Activated CD4-positive, alpha-beta T cell treated with anti-CD3 and anti-CD28 coated beads, Interleukin-2, amount 50 U/mL, for 48 hours (primary cell): ENCODE measurements at regions not wholly inside any gene's neighbourhood (a gene's known extent, or its start where the extent isn't known, plus 50 kb on each side); places are given as distances from the start of the nearest gene placed in this dataset.
"Not testable (repeated sequence)": the region's sequence is repeated elsewhere in the genome, so short reads cannot be mapped to it uniquely, and the experiment has no call there.

ENCODE experiments used
- DNase-seq, 2 experiments: peaks; one replicate each; pipeline ENCODE4 v3.0.0-alpha.2; 2020

GRCh38 chr16:16563962-16564361 is 185.0 kb downstream of the NPIPA7 start:
- DNase-seq: not testable (repeated sequence)

- not testable (repeated sequence) for DNase-seq
Observed at GRCh38 chr16:16565326-16565725, 186.4 kb downstream of the NPIPA7 start.

- DNase-seq: not testable (repeated sequence)
Observed at GRCh38 chr16:16570055-16570454, 191.1 kb downstream of the NPIPA7 start.

GRCh38 chr16:16570874-16571273 is 191.9 kb downstream of the NPIPA7 start:
- not testable (repeated sequence) for DNase-seq

GRCh38 chr16:16572130-16572774 is 193.3 kb downstream of the NPIPA7 start:
- not testable (repeated sequence) for DNase-seq

GRCh38 chr16:16577062-16577461 is 198.1 kb downstream of the NPIPA7 start:
- not testable (repeated sequence) for DNase-seq

- DNase-seq: no peak
Observed at GRCh38 chr16:16578701-16579100, 199.8 kb downstream of the NPIPA7 start.

GRCh38 chr16:16582916-16583315 is 204.0 kb downstream of the NPIPA7 start:
- not testable (repeated sequence) for DNase-seq

- DNase-seq: not testable (repeated sequence)
Observed at GRCh38 chr16:16586073-16586651, 207.2 kb downstream of the NPIPA7 start.

- not testable (repeated sequence) for DNase-seq
Observed at GRCh38 chr16:16586969-16587368, 208.0 kb downstream of the NPIPA7 start.

GRCh38 chr16:16588436-16588835 is 209.5 kb downstream of the NPIPA7 start:
- not testable (repeated sequence) for DNase-seq

- DNase-seq: not testable (repeated sequence)
Observed at GRCh38 chr16:16590654-16591318, 211.8 kb downstream of the NPIPA7 start.

- DNase-seq: peak; percentile 50 to 58
Observed at GRCh38 chr16:16593156-16593863, 214.4 kb downstream of the NPIPA7 start.

- peak in 1 of 2 experiments; percentile 4 for DNase-seq
Observed at GRCh38 chr16:16595029-16595718, 216.2 kb downstream of the NPIPA7 start.

GRCh38 chr16:16601239-16601638 is 222.3 kb downstream of the NPIPA7 start:
- not testable (repeated sequence) for DNase-seq

- DNase-seq: not testable (repeated sequence)
Observed at GRCh38 chr16:16607401-16608082, 228.6 kb downstream of the NPIPA7 start.

- DNase-seq: not testable (repeated sequence)
Observed at GRCh38 chr16:16609627-16610026, 230.7 kb downstream of the NPIPA7 start.

- DNase-seq: not testable (repeated sequence)
Observed at GRCh38 chr16:16610389-16610967, 231.5 kb downstream of the NPIPA7 start.

- DNase-seq: not testable (repeated sequence)
Observed at GRCh38 chr16:16613212-16613611, 234.3 kb downstream of the NPIPA7 start.

- not testable (repeated sequence) for DNase-seq
Observed at GRCh38 chr16:16614484-16614883, 235.5 kb downstream of the NPIPA7 start.

- not testable (repeated sequence) for DNase-seq
Observed at GRCh38 chr16:16618963-16619465, 240.1 kb downstream of the NPIPA7 start.
